IMR-90 (cell line): ENCODE measurements at regions not wholly inside any gene's neighbourhood (a gene's known extent, or its start where the extent isn't known, plus 50 kb on each side); places are given as distances from the start of the nearest gene placed in this dataset.

ENCODE experiments used
- ATAC-seq: fragments of 200-7000 bp; cut with Tn5 transposase; 2 replicates; pipeline ENCODE4 v1.9.1; 2020; ENCODE audit warnings: low read depth, mild to moderate bottlenecking, moderate library complexity
- BruUV-seq: library from RNA; stranded (reverse); fragments of 400-500 nt; replicated peaks from 2 replicates; lab custom pipeline; 2021; lab: Mats Ljungman, UMichigan
- CTCF ChIA-PET: fragments of 300-600 bp; formaldehyde crosslinking; extraction: SDS; loops from one replicate; lab custom pipeline; 2021; ENCODE audit warnings: antibody characterized with exemption; lab: Yijun Ruan, JAX
- POLR2A ChIA-PET: fragments of 300-600 bp; sonication (Branson Sonifier 250); formaldehyde crosslinking; loops from one replicate; lab custom pipeline; 2022; ENCODE audit warnings: antibody characterized with exemption; ENCODE audit not compliant: unreplicated experiment; lab: Charles Lee
- DNase-seq: peaks from one replicate; pipeline ENCODE4 v3.0.0; 2013
- H2AFZ ChIP-seq: replicated peaks from 2 replicates; pipeline ENCODE3; 2013; ENCODE audit warnings: low read length, mild to moderate bottlenecking; ENCODE audit not compliant: poor library complexity
- H2AK5ac ChIP-seq: 2 replicates; pipeline ENCODE4 v1.6.1; 2013; ENCODE audit warnings: low read depth, low read length, inconsistent platforms
- H2AK9ac ChIP-seq: replicated peaks from 2 replicates; pipeline ENCODE3; 2013; ENCODE audit warnings: mild to moderate bottlenecking, low read depth, low read length, moderate library complexity; ENCODE audit not compliant: poor library complexity
- H2BK120ac ChIP-seq: 2 replicates; pipeline ENCODE4 v1.6.1; 2013; ENCODE audit warnings: low read depth, low read length, inconsistent platforms
- H2BK15ac ChIP-seq: 3 replicates; pipeline ENCODE4 v1.6.1; 2013; ENCODE audit warnings: low read depth, low read length, inconsistent platforms
- H2BK20ac ChIP-seq: 2 replicates; pipeline ENCODE4 v1.6.1; 2013; ENCODE audit warnings: low read depth, mild to moderate bottlenecking, inconsistent platforms, low read length, moderate library complexity
- H2BK5ac ChIP-seq: 2 replicates; pipeline ENCODE4 v1.6.1; 2013; ENCODE audit warnings: mild to moderate bottlenecking, low read depth, low read length, inconsistent platforms; ENCODE audit not compliant: poor library complexity, severe bottlenecking
- H3K14ac ChIP-seq: replicated peaks from 2 replicates; pipeline ENCODE4 v1.6.1; 2013; ENCODE audit warnings: low read depth, low read length, inconsistent platforms
- H3K18ac ChIP-seq: 2 replicates; pipeline ENCODE4 v1.6.1; 2013; ENCODE audit warnings: low read depth, low read length, control low read depth
- H3K23ac ChIP-seq: 2 replicates; pipeline ENCODE4 v1.6.1; 2013; ENCODE audit warnings: low read depth, low read length, inconsistent platforms
- H3K27ac ChIP-seq: 2 replicates; pipeline ENCODE4 v1.5.1; 2013; ENCODE audit warnings: mild to moderate bottlenecking, control low read depth, low read length; ENCODE audit not compliant: insufficient read depth
- H3K27me3 ChIP-seq: 2 replicates; pipeline ENCODE4 v1.6.1; 2013; ENCODE audit warnings: low read length; ENCODE audit not compliant: control insufficient read depth, insufficient read depth
- H3K36me3 ChIP-seq: 2 replicates; pipeline ENCODE4 v1.6.1; 2013; ENCODE audit warnings: low read length, mixed read lengths; ENCODE audit not compliant: control insufficient read depth, insufficient read depth
- H3K4ac ChIP-seq: 2 replicates; pipeline ENCODE4 v1.6.1; 2013; ENCODE audit warnings: low read depth, low read length, inconsistent platforms
- H3K4me1 ChIP-seq: 2 replicates; pipeline ENCODE4 v1.6.1; 2013; ENCODE audit warnings: low read length, mixed read lengths; ENCODE audit not compliant: control insufficient read depth, insufficient read depth
- H3K4me2 ChIP-seq: 2 replicates; pipeline ENCODE4 v1.6.1; 2013; ENCODE audit warnings: low read depth, mild to moderate bottlenecking, control low read depth, low read length, moderate library complexity
- H3K4me3 ChIP-seq: 2 replicates; pipeline ENCODE4 v1.5.1; 2013; ENCODE audit warnings: low read depth, mild to moderate bottlenecking, control low read depth, low read length, moderate library complexity; ENCODE audit not compliant: insufficient read depth
- H3K56ac ChIP-seq: 2 replicates; pipeline ENCODE4 v1.6.1; 2013; ENCODE audit warnings: low read length, inconsistent platforms; ENCODE audit not compliant: insufficient read depth; ENCODE audit errors: extremely low read depth
- H3K79me1 ChIP-seq, 2 experiments: 2 replicates each; pipeline ENCODE4 v1.6.1; 2013; ENCODE audit warnings: low read length in 2 of 2, inconsistent platforms in 1 of 2, low read depth in 1 of 2
- H3K9ac ChIP-seq: 2 replicates; pipeline ENCODE4 v1.6.1; 2013; ENCODE audit warnings: low read depth, low read length, control low read depth
- H3K9me1 ChIP-seq: 2 replicates; pipeline ENCODE4 v1.6.1; 2013; ENCODE audit warnings: low read length, inconsistent platforms; ENCODE audit not compliant: insufficient read depth
- H3K9me3 ChIP-seq: 2 replicates; pipeline ENCODE4 v1.6.1; 2013; ENCODE audit warnings: low read length; ENCODE audit not compliant: control insufficient read depth, insufficient read depth
- H4K20me1 ChIP-seq: 2 replicates; pipeline ENCODE4 v1.6.1; 2013; ENCODE audit warnings: low read length, inconsistent platforms; ENCODE audit not compliant: insufficient read depth
- H4K5ac ChIP-seq: 2 replicates; pipeline ENCODE4 v1.6.1; 2013; ENCODE audit warnings: mild to moderate bottlenecking, low read depth, low read length, control low read depth
- H4K8ac ChIP-seq, 2 experiments: 2 replicates each; pipeline ENCODE4 v1.6.1; 2013; ENCODE audit warnings: low read depth in 2 of 2, low read length in 2 of 2, control low read depth in 1 of 2, inconsistent platforms in 1 of 2
- H4K91ac ChIP-seq: 2 replicates; pipeline ENCODE4 v1.6.1; 2013; ENCODE audit warnings: low read depth, low read length, inconsistent platforms; ENCODE audit not compliant: insufficient read depth
- BHLHE40 ChIP-seq: fragments of 150-350 bp; IDR thresholded peaks from 2 replicates; pipeline ENCODE4 v1.6.1; 2016; ENCODE audit warnings: mild to moderate bottlenecking, low read depth, low read length
- CEBPB ChIP-seq: IDR thresholded peaks from 2 replicates; pipeline ENCODE4 v1.6.1; 2012; ENCODE audit warnings: low read depth, low read length, improper control_type of control experiment
- CHD1 ChIP-seq: IDR thresholded peaks from 2 replicates; pipeline ENCODE4 v1.6.1; 2012; ENCODE audit warnings: low read depth, low read length, improper control_type of control experiment
- ELK1 ChIP-seq: fragments of 150-350 bp; IDR thresholded peaks from 2 replicates; pipeline ENCODE4 v1.6.1; 2016; ENCODE audit warnings: low read depth, mild to moderate bottlenecking, low read length, moderate library complexity, borderline replicate concordance
- MAFK ChIP-seq: IDR thresholded peaks from 2 replicates; pipeline ENCODE4 v1.6.1; 2012; ENCODE audit warnings: low read depth, low read length, improper control_type of control experiment
- MAZ ChIP-seq: IDR thresholded peaks from 2 replicates; pipeline ENCODE4 v1.6.1; 2012; ENCODE audit warnings: low read depth, mild to moderate bottlenecking, low read length, improper control_type of control experiment, moderate library complexity, borderline replicate concordance
- NFE2L2 ChIP-seq: fragments of 150-350 bp; IDR thresholded peaks from 2 replicates; pipeline ENCODE4 v1.6.1; 2016; ENCODE audit warnings: low read depth, mild to moderate bottlenecking, low read length
- RAD21 ChIP-seq: IDR thresholded peaks from 2 replicates; pipeline ENCODE4 v1.6.1; 2012; ENCODE audit warnings: low read length, improper control_type of control experiment
- SMC3 ChIP-seq: fragments of 150-350 bp; IDR thresholded peaks from 2 replicates; pipeline ENCODE4 v1.6.1; 2016; ENCODE audit warnings: low read depth, mild to moderate bottlenecking, antibody characterized with exemption, low read length, moderate library complexity
- WGBS, 2 experiments: methylation state at CpG; one replicate each; pipeline versions ENCODE4 v1.1.5 to v1.1.7; 2013; ENCODE audit warnings: missing lambda C conversion rate in 2 of 2; ENCODE audit not compliant: insufficient read length in 1 of 2; ENCODE audit errors: extremely low coverage in 2 of 2; 5-methylcytosine and 5-hydroxymethylcytosine counted together
- dilution Hi-C: fragments of 300-500 bp; cut with HindIII; formaldehyde crosslinking; loops from one replicate; pipeline ENCODE4 v1.14.3; 2018; ENCODE audit warnings: low sequenced_read_pairs; ENCODE audit not compliant: unreplicated experiment
- in situ Hi-C: fragments of 300-500 bp; cut with MboI; formaldehyde crosslinking; loops from 3 replicates; pipeline ENCODE4 v1.14.3; 2019; ENCODE audit warnings: low sequenced_read_pairs, inconsistent platforms, mixed read lengths
- intact Hi-C: fragments of 100-400 bp; cut with micrococcal nuclease; formaldehyde crosslinking; loops from 2 replicates; pipeline ENCODE4 v1.10.0; 2022
- TF ChIP-seq, protein P1 (sequence below): conservative IDR thresholded peaks from 2 replicates; pipeline ENCODE4 v1.5.1; 2012; ENCODE audit warnings: mild to moderate bottlenecking, low read depth, low read length, improper control_type of control experiment

DNA sequence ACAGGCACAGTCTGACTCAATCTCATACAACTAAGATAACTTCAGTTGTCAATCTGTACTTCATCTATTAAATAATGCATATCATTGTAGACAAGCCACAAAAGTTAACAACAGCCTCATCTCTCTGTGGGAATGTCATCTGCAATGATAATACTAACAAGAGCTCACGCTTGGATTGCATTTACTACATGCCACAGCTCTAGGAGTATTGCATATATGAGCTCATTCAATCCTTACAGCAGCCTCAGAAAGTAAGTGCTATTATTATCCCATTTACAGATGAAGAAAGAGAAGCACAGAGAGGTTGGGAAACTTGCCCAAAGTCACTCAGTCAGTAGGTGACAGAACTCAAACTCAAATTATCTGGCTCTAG lies 105.7 kb upstream of the GUCA2B start:
- Histone ChIP-seq H3K56ac (no peak overlapping the region), H3K27me3 (peaks cover 9% of the 10 kb centered on the region), H3K36me3 (no peaks in the 10 kb centered on the region), H2AK5ac (no peak overlapping the region), H3K14ac (no peak overlapping the region), H4K91ac (no peak overlapping the region), H3K4me1 (no peaks in the 10 kb centered on the region), H2AFZ (no peak overlapping the region), H2BK15ac (no peak overlapping the region), H3K79me1 (no peaks in the 10 kb centered on the region), H3K27ac (no peak overlapping the region), H4K5ac (no peak overlapping the region), H2BK20ac (no peak overlapping the region), H2BK120ac (no peak overlapping the region), H3K9ac (no peak overlapping the region), H3K9me1 (no peaks in the 10 kb centered on the region), H3K4me2 (no peak overlapping the region), H3K4ac (no peak overlapping the region), H3K23ac (no peak overlapping the region), H4K8ac (no peak overlapping the region), H2AK9ac (no peak overlapping the region), H2BK5ac (no peak overlapping the region), H4K20me1 (no peaks in the 10 kb centered on the region), H3K9me3 (no peaks in the 10 kb centered on the region), H3K4me3 (no peak overlapping the region), H3K18ac (no peak overlapping the region)
- no CpG with 5 or more reads among the region's 1 CpG for WGBS, 2 experiments
- ChIA-PET CTCF (interaction anchor here (0.7 kb wide), 1 partner anchor 220 kb away, joined by 5 read pairs; no protein-coding TSS in a partner anchor), POLR2A (no interaction called here)
- no peak for ATAC-seq
- intact Hi-C loops, result no loop called here
- no peak for DNase-seq
- dilution Hi-C loops, result no loop called here
- in situ Hi-C loops, result no loop called here
- no peak for TF ChIP-seq MAZ
- TF ChIP-seq MAFK, result no peak
- no peak for TF ChIP-seq CHD1
- TF ChIP-seq NFE2L2, result no peak
- no peak for TF ChIP-seq BHLHE40
- TF ChIP-seq, protein P1, sequence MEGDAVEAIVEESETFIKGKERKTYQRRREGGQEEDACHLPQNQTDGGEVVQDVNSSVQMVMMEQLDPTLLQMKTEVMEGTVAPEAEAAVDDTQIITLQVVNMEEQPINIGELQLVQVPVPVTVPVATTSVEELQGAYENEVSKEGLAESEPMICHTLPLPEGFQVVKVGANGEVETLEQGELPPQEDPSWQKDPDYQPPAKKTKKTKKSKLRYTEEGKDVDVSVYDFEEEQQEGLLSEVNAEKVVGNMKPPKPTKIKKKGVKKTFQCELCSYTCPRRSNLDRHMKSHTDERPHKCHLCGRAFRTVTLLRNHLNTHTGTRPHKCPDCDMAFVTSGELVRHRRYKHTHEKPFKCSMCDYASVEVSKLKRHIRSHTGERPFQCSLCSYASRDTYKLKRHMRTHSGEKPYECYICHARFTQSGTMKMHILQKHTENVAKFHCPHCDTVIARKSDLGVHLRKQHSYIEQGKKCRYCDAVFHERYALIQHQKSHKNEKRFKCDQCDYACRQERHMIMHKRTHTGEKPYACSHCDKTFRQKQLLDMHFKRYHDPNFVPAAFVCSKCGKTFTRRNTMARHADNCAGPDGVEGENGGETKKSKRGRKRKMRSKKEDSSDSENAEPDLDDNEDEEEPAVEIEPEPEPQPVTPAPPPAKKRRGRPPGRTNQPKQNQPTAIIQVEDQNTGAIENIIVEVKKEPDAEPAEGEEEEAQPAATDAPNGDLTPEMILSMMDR, result no peak
- no peak for TF ChIP-seq RAD21
- no peak for TF ChIP-seq ELK1
- TF ChIP-seq CEBPB, result no peak
- no peak for TF ChIP-seq SMC3
- BruUV-seq, result no TSS peak
